ENCODE measurements at regions not wholly inside any gene's neighbourhood (a gene's known extent, or its start where the extent isn't known, plus 50 kb on each side); places are given as distances from the start of the nearest gene placed in this dataset.

DNA sequence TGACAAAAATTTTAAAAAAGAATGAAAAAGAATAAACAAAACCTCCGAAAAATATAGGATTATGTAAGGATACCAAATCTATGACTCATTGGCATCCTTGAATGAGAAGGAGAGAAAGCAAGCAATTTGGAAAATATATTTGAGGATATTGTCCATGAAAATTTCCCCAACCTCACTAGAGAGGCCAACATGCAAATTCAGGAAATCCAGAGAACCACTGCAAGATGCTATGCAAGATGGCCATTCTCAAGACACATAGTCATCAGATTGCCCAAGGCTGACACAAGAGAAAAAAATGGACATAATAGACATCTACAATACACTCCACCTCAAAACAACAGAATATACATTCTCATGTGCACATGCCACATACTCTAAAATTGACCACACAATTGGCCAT, 135.9 kb upstream of the SPANXB1 start:
- WGBS (ENCODE audit: low lambda C conversion rate), result 4% methylated on average over 1 of the region's 1 CpG
- Histone ChIP-seq H3K4me2 (no peak overlapping the region), H3K36me3 (replicated peaks in 1 of 2; ENCODE audit: control insufficient read depth in 1 of 2, insufficient read depth in 2 of 2, low read length in 1 of 2) (no peaks in the 10 kb centered on the region), H4K20me1 (ENCODE audit: insufficient read depth) (no peaks in the 10 kb centered on the region), H3K4me1 (ENCODE audit: control insufficient read depth in 1 of 2, insufficient read depth in 2 of 2, low read depth in 1 of 2, low read length in 1 of 2) (no peaks in the 10 kb centered on the region), H3K79me2 (ENCODE audit: insufficient read depth) (no peaks in the 10 kb centered on the region), H3F3A (replicated peaks; ENCODE audit: insufficient read depth) (no peaks in the 10 kb centered on the region), H3K27me3 (ENCODE audit: insufficient read depth) (no peaks in the 10 kb centered on the region), H3K4me3 (ENCODE audit: low read depth in 2 of 2, low read length in 1 of 2) (no peak overlapping the region), H2AFZ (ENCODE audit: low read depth) (no peak overlapping the region), H3K9me2 (no peaks in the 10 kb centered on the region), H3K9ac (no peak overlapping the region), H3K27ac (ENCODE audit: low read depth in 2 of 2, low read length in 1 of 2) (no peak overlapping the region), H3K9me3 (no peaks in the 10 kb centered on the region)
- no peak for DNase-seq
- no peak for TF ChIP-seq EZH2phosphoT487 (IDR thresholded peaks at IDR 0.05; ENCODE audit: borderline replicate concordance, low read depth)
- TF ChIP-seq GABPA (IDR thresholded peaks at IDR 0.05; ENCODE audit: low read depth), result no peak
- no peak for TF ChIP-seq FOSL2 (IDR thresholded peaks at IDR 0.05; ENCODE audit: borderline replicate concordance, low read depth)
- no peak for TF ChIP-seq NFIC (IDR thresholded peaks at IDR 0.05; ENCODE audit: borderline replicate concordance)
- TF ChIP-seq, protein P1, sequence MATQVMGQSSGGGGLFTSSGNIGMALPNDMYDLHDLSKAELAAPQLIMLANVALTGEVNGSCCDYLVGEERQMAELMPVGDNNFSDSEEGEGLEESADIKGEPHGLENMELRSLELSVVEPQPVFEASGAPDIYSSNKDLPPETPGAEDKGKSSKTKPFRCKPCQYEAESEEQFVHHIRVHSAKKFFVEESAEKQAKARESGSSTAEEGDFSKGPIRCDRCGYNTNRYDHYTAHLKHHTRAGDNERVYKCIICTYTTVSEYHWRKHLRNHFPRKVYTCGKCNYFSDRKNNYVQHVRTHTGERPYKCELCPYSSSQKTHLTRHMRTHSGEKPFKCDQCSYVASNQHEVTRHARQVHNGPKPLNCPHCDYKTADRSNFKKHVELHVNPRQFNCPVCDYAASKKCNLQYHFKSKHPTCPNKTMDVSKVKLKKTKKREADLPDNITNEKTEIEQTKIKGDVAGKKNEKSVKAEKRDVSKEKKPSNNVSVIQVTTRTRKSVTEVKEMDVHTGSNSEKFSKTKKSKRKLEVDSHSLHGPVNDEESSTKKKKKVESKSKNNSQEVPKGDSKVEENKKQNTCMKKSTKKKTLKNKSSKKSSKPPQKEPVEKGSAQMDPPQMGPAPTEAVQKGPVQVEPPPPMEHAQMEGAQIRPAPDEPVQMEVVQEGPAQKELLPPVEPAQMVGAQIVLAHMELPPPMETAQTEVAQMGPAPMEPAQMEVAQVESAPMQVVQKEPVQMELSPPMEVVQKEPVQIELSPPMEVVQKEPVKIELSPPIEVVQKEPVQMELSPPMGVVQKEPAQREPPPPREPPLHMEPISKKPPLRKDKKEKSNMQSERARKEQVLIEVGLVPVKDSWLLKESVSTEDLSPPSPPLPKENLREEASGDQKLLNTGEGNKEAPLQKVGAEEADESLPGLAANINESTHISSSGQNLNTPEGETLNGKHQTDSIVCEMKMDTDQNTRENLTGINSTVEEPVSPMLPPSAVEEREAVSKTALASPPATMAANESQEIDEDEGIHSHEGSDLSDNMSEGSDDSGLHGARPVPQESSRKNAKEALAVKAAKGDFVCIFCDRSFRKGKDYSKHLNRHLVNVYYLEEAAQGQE (IDR thresholded peaks at IDR 0.05; ENCODE audit: low read depth, low read length), result no peak
- TF ChIP-seq ELF1 (IDR thresholded peaks at IDR 0.05), result no peak
- TF ChIP-seq FOXM1 (IDR thresholded peaks at IDR 0.05; ENCODE audit: low read depth), result no peak
- TF ChIP-seq NRF1 (IDR thresholded peaks at IDR 0.05; ENCODE audit: low read depth, low read length), result no peak
- no peak for TF ChIP-seq JUND (IDR thresholded peaks at IDR 0.05)
- TF ChIP-seq GATA2 (CRISPR knock-in tag; IDR thresholded peaks at IDR 0.05), result no peak
- ChIA-PET POLR2A (no interaction called here), CTCF (no interaction called here)

DNA sequence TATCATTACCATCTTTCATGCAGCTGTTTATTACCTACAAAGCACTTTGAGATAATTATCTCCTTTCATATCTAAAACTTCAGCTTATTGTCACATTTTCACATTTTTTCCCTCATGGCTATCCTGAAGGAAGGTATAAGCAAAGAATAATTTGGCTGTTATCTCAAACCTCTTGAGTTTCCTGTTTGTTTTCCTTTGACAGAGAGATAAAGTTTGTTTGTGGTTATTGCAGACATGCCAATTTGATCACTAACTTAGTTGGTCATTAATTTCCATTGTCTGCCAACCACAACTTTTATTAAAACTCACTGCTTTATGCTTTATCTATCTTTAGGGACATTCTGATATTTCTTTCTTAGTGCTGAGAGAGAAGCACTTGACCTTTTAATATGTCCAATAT, 89.8 kb upstream of the SPANXB1 start:
- no peak for DNase-seq
- Histone ChIP-seq H3K27me3 (ENCODE audit: insufficient read depth) (no peaks in the 10 kb centered on the region), H3K4me3 (ENCODE audit: low read depth in 2 of 2, low read length in 1 of 2) (no peak overlapping the region), H3F3A (replicated peaks; ENCODE audit: insufficient read depth) (no peaks in the 10 kb centered on the region), H3K27ac (ENCODE audit: low read depth in 2 of 2, low read length in 1 of 2) (no peak overlapping the region), H2AFZ (ENCODE audit: low read depth) (no peak overlapping the region), H3K9me3 (no peaks in the 10 kb centered on the region), H3K4me2 (no peak overlapping the region), H4K20me1 (ENCODE audit: insufficient read depth) (no peaks in the 10 kb centered on the region), H3K4me1 (ENCODE audit: control insufficient read depth in 1 of 2, insufficient read depth in 2 of 2, low read depth in 1 of 2, low read length in 1 of 2) (no peaks in the 10 kb centered on the region), H3K9ac (no peak overlapping the region), H3K79me2 (ENCODE audit: insufficient read depth) (no peaks in the 10 kb centered on the region), H3K9me2 (no peaks in the 10 kb centered on the region), H3K36me3 (replicated peaks in 1 of 2; ENCODE audit: control insufficient read depth in 1 of 2, insufficient read depth in 2 of 2, low read length in 1 of 2) (no peaks in the 10 kb centered on the region)
- TF ChIP-seq MXI1 (IDR thresholded peaks at IDR 0.05; ENCODE audit: low read depth, low read length), result no peak
- TF ChIP-seq FOXM1 (IDR thresholded peaks at IDR 0.05; ENCODE audit: low read depth), result no peak
- TF ChIP-seq RFX5 (IDR thresholded peaks at IDR 0.05; ENCODE audit: low read length), result no peak
- TF ChIP-seq, protein P2, sequence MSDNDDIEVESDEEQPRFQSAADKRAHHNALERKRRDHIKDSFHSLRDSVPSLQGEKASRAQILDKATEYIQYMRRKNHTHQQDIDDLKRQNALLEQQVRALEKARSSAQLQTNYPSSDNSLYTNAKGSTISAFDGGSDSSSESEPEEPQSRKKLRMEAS (IDR thresholded peaks at IDR 0.05; ENCODE audit: low read depth), result no peak
- TF ChIP-seq POLR2AphosphoS5 (IDR thresholded peaks at IDR 0.05; ENCODE audit: low read depth, low read length), result no peak
- TF ChIP-seq SIN3A (IDR thresholded peaks at IDR 0.05; ENCODE audit: borderline replicate concordance, low read depth, low read length), result no peak
- TF ChIP-seq NRF1 (IDR thresholded peaks at IDR 0.05; ENCODE audit: low read depth, low read length), result no peak
- TF ChIP-seq GABPA (IDR thresholded peaks at IDR 0.05; ENCODE audit: low read depth), result no peak
- TF ChIP-seq EP300 (IDR thresholded peaks at IDR 0.05; ENCODE audit: borderline replicate concordance in 1 of 2, low read depth in 1 of 2, low read length in 1 of 2), result no peak
- no peak for TF ChIP-seq FOXJ3 (CRISPR knock-in tag; IDR thresholded peaks at IDR 0.05)
- TF ChIP-seq NFIC (IDR thresholded peaks at IDR 0.05; ENCODE audit: borderline replicate concordance), result no peak
- CTCF ChIA-PET, result no interaction called here
- POLR2A ChIA-PET, result no interaction called here
